Middle frontal gyrus (tissue), 1 donor: ENCODE measurements at regions not wholly inside any gene's neighbourhood (a gene's known extent, or its start where the extent isn't known, plus 50 kb on each side); places are given as distances from the start of the nearest gene placed in this dataset.
"Not testable (repeated sequence)": the region's sequence is repeated elsewhere in the genome, so short reads cannot be mapped to it uniquely, and the experiment has no call there.

Source experiments
- DNase-seq: peaks from one replicate; pipeline ENCODE4 v3.0.0-alpha.2; 2015; ENCODE audit warnings: low spot score; ENCODE audit errors: extremely low spot score

- DNase-seq: no peak
Observed at GRCh38 chr5:68848091-68848490, 245.7 kb upstream of the SLC30A5 start.

- no peak for DNase-seq
Observed at GRCh38 chr5:68849103-68849502, 244.7 kb upstream of the SLC30A5 start.

DNA sequence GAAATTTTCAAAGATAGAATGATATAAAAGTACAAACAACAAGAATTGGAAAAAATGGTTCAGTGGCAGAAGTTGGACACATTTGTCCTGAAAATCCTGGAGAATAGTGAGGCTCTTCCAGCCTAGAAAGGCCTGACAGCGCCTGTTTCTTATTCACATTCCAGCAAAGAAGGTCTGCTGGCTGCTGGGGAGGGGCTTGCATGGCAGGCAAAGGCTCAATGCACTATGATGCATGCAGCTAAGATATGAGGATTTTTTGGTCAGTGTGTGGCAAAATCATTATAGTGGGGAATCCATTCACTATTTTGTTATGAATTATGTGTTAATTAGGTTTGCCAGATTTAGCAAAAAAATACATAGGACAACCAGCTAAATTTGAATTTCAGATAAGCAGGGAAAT lies 243.9 kb upstream of the SLC30A5 start:
- no peak for DNase-seq

- no peak for DNase-seq
Observed at GRCh38 chr5:68861099-68861498, 232.7 kb upstream of the SLC30A5 start.

DNA sequence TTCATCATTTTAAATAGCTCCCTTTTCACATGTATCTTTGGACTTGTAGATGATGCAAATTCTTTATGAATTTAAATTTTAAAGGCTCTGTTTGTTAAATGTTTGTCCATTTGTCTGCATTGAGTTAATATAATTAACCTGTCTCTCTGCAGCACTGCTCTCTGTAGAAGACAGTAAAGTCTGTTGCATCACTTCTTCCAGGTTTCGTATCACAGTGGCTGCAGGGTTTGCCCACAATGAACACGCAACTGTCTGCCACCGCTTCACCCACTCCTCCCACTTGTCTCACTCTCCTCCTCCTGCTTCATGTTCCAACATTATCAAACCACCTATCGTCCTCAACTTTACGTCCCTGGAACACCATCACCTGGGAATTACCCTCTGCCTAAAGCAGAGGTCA lies 231.3 kb upstream of the SLC30A5 start:
- no peak for DNase-seq

GRCh38 chr5:68865192-68865591 lies 228.6 kb upstream of the SLC30A5 start:
- DNase-seq: not testable (repeated sequence)

GRCh38 chr5:68872088-68872839 lies 221.6 kb upstream of the SLC30A5 start:
- DNase-seq: no peak

DNA sequence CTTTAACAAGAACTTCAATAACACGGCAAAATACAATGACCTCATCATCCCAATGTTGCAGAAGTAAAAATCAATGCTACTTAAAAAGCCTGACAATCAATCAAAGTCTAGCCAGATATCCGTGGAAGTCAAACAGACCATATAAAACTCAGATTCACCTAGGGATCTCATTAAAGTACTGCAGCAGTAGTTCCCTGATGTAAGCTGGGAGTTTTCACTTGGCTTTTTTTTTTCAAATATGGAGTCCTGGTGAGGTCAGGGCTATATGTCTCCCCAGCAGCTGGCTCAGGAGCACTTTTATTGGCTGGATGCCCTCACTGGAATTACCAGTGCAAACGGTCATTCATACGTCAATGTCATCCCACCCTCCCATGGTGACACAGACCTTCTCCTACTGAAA lies 220.6 kb upstream of the SLC30A5 start:
- DNase-seq: no peak

GRCh38 chr5:68875351-68875750 lies 218.5 kb upstream of the SLC30A5 start:
- no peak for DNase-seq

DNA sequence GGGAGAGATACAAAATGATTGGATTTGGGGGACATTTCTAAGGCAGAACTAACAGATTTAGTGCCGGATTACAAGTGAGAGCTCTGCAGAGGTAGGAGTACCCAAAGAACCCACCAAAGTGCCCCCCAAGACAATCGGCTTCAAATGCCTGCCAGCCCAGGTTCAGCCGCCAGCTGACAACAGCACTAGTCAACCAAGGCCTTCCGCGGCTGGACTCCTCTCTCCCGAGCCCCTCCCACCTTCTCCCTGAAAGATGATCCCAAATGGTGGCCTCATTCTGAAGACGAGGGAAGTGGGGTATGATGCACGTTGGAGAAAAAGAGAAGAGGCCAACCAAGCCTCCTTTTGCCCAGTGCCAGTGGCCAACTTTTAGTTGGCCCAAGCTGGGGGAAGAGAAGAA lies 210.4 kb upstream of the SLC30A5 start:
- DNase-seq: no peak

- DNase-seq: no peak
Observed at GRCh38 chr5:68884144-68884754, 209.6 kb upstream of the SLC30A5 start.

DNA sequence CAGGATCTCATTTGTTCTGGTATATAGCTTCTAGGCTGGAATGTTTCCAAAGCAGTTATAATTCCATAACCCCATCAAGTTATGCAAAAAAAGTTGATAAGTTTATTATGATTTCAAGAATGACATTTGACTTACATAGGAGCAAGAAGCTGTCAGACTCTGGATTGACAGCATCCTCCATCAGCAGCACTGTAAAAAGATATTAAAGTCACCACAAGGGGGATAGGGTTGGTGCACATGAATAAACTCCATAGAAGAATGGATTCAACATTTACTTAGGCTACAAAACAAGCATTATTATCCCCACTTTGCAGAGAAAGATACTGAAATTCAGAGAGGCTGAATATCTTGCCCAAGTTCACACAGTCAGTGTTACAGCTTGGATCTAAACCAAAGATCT lies 208.9 kb upstream of the SLC30A5 start:
- no peak for DNase-seq

GRCh38 chr5:68886814-68887213 lies 207.0 kb upstream of the SLC30A5 start:
- DNase-seq: no peak

DNA sequence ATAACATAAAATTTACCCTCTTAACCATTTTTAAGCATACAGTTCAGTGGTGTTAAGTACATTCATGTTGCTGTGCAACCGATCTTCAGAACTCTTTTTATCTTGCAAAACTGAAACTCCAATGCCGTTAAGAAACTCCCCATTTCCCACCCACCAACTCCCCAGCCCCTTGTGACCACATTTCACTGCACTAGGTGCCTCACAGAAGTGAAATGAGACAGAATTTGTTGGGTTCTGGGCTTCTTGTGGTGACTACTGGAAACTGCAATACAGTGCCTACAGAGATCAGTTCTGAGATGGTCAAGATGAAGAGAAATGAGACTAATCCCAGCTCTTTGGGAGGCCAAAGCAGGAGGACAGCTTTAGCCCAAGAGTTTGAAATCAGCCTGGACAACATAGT lies 202.1 kb upstream of the SLC30A5 start:
- DNase-seq: no peak

- no peak for DNase-seq
Observed at GRCh38 chr5:68894673-68895072, 199.1 kb upstream of the SLC30A5 start.

DNA sequence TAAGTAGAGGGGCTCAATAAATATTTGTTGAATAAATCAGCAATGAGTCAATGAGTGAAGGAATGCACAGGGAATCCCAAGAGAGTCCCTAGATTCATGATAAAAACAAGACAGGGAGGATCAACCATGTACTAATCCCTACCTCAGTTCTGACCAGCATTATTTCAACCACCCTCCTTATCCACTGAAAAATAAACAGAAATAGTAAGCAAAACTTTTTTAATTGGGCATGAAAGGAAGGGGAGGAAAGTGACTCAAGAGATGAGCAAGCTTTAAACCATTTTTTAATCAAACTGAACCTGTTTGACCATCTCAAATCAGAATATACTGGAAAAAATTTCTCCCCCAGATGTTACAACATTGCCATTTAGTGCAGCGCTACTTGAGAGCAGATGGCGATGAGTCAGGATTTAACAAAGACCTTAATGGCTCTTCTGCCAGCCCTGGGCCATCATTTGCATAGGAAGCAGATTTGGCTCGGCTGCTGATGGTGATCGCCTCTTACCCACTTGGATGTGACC lies 194.8 kb upstream of the SLC30A5 start:
- peak; percentile 20 for DNase-seq

DNA sequence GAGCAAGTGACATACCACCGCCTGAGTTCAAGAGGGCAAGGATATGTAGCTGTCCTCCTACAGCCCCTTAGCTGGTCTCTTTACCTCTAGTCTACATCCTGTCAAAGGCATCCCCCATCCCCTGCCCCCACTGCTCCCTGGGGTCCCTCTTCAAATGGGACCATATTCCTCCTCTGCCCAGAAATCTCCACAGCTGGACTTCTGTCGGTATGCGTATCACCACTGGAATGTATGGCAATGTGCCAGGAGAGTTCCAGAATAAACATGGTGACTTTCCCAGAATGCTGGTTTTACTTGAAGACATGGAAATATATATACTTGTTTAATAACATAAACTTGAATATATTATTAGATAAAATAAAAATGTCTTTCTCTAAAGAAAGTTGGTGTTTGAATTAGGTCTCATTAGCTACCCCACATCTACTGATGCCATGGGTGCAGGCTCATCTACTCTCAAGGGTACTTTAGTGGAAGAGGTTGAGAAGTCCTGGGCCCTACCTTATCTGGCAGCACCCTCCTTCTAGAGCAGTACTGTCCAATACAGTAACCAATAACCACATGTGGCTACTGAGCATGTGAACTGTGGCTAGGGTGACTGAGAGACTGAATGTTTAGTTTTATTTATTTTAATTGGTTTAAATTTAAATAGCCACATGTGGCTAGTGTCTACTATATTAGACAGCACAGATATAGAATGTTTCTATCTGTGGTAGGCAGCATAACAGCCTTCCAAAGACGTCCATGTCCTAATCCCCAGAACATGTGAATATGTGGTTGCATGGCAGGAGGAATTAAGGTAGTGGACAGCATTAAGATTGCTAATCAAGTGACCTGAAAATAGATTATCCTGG lies 181.7 kb upstream of the SLC30A5 start:
- no peak for DNase-seq

DNA sequence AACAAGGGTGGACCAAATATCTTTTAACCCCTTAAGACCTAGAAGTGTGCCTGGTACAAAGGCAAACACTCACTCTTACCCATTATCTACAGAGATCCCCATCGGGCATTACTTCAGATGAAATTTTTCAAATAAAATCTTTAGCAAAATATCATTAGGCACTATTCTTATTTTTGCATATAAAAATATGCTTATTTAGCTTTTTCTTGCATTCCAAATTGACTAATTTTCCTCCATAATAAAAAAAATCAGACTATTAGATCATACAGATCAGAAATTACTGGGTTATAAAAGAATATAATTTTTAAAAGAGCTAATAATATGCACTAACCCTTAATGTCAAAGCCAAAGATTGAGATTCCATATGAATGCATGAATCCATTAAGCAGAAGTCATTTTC lies 178.7 kb upstream of the SLC30A5 start:
- DNase-seq: no peak

GRCh38 chr5:68918306-68918705 lies 175.5 kb upstream of the SLC30A5 start:
- no peak for DNase-seq

DNA sequence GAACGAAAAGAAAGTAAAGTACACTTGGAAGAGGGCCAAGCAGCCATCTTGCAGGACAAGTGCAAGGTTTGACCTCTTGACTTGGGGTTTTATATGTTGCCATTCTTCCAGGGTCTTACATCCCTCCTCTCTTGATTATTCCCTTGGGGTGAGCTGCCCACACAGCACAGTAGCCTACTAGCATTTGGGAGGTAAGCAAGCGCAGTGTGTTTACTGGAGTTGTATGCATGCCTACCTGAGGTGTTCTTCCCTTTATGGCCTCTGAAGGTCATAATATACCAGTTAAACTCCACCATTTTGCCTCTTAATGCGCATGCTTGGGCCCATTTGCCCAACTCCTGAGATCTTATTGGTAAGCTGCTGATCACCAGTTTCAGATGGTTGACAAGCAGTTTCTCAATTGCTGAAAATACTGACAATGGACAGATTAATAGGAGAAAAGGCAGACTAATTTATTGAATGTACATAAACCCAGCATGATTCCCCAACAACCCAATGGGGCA lies 173.8 kb upstream of the SLC30A5 start:
- DNase-seq: no peak

- DNase-seq: no peak
Observed at GRCh38 chr5:68920888-68921287, 172.9 kb upstream of the SLC30A5 start.
